A549 (cell line): ENCODE measurements at regions not wholly inside any gene's neighbourhood (a gene's known extent, or its start where the extent isn't known, plus 50 kb on each side); places are given as distances from the start of the nearest gene placed in this dataset.

Experiments used
- CTCF ChIP-seq: fragments of >200 bp; sonication (Bioruptor Twin); formaldehyde crosslinking; IDR thresholded peaks from 3 replicates; pipeline ENCODE4 v1.5.1; 2016
- EP300 ChIP-seq, 2 experiments: fragments of >200 bp; sonication (Bioruptor Twin); formaldehyde crosslinking; IDR thresholded peaks; 2 replicates in 1 of 2; 3 replicates in 1 of 2; pipeline ENCODE4 v1.6.1; 2016 to 2017
- MYC ChIP-seq: IDR thresholded peaks from 2 replicates; pipeline ENCODE4 v1.6.1; 2012; ENCODE audit warnings: mild to moderate bottlenecking, inconsistent platforms, low read length, improper control_type of control experiment, borderline replicate concordance
- NPAS2 ChIP-seq: fragments of 250-450 bp; sonication (Bioruptor Pico); IDR thresholded peaks from 2 replicates; pipeline ENCODE4 v1.8.0; 2022; ENCODE audit warnings: mild to moderate bottlenecking, moderate library complexity, borderline replicate concordance
- POLR2A ChIP-seq: IDR thresholded peaks from 2 replicates; pipeline ENCODE4 v1.6.1; 2012; ENCODE audit warnings: mild to moderate bottlenecking, low read length
- POLR2AphosphoS2 ChIP-seq: conservative IDR thresholded peaks from 2 replicates; pipeline ENCODE4 v1.6.1; 2012; ENCODE audit warnings: low read length, improper control_type of control experiment, inconsistent platforms
- RAD21 ChIP-seq, 2 experiments: fragments of >200 bp in 1 of 2; sonication (Bioruptor Twin) in 1 of 2; formaldehyde crosslinking in 1 of 2; IDR thresholded peaks in 1 of 2; conservative IDR thresholded peaks in 1 of 2; 2 replicates in 1 of 2; 3 replicates in 1 of 2; pipeline ENCODE4 v1.6.1; 2012 to 2018; ENCODE audit warnings: inconsistent platforms in 1 of 2

DNA sequence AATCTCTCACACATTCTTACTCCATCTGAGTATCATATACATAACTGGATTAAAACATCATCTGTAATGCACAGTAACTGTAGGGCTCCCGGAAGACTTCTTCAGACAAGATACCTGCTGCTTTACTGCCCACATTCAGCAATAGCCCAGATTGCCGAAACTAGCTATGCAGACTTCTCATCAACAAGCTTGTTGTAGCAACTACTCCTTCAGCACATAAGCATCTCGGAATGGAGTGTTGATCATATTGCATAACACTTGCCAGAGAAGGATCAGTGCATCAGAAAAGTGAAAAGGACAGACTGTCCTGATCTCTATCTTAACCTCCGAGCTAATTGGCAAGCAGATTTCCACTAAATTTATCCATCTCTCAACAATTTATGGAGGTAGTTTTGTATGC lies 354.6 kb upstream of the C1orf87 start:
- no peak for TF ChIP-seq CTCF
- TF ChIP-seq POLR2A, result no peak
- no peak for TF ChIP-seq EP300 (IDR thresholded peaks at IDR 0.05)
- TF ChIP-seq MYC, result no peak
- TF ChIP-seq RAD21 (conservative IDR thresholded peaks at IDR 0.05 in 1 of 2, IDR thresholded peaks at IDR 0.05 in 1 of 2), result no peak
- no peak for TF ChIP-seq NPAS2 (CRISPR knock-in tag)
- no peak for TF ChIP-seq POLR2AphosphoS2
